Spinal cord (tissue), 9 donors: ENCODE measurements at regions not wholly inside any gene's neighbourhood (a gene's known extent, or its start where the extent isn't known, plus 50 kb on each side); places are given as distances from the start of the nearest gene placed in this dataset.
A peak's percentile ranks its signal among the peaks of the same experiment; 100 is the strongest.

Experiments
- DNase-seq, 6 donors: peaks; one replicate each; pipeline versions ENCODE4 v3.0.0 to v3.0.0-alpha.2; 2013 to 2015; ENCODE audit warnings: low spot score in 6 of 6, low read depth in 4 of 6
- H3K27ac ChIP-seq: one replicate; pipeline ENCODE4 v1.5.1; 2013; ENCODE audit warnings: low read depth, low read length, control low read depth
- H3K27me3 ChIP-seq: one replicate; pipeline ENCODE4 v1.6.1; 2013; ENCODE audit warnings: low read length; ENCODE audit not compliant: control insufficient read depth, insufficient read depth
- H3K36me3 ChIP-seq: one replicate; pipeline ENCODE4 v1.6.1; 2013; ENCODE audit warnings: low read length; ENCODE audit not compliant: control insufficient read depth, insufficient read depth
- H3K4me1 ChIP-seq: one replicate; pipeline ENCODE4 v1.6.1; 2013; ENCODE audit warnings: low read length; ENCODE audit not compliant: control insufficient read depth, insufficient read depth
- H3K4me3 ChIP-seq: one replicate; pipeline ENCODE4 v1.5.1; 2013; ENCODE audit warnings: low read depth, low read length, control low read depth
- H3K9me3 ChIP-seq: one replicate; pipeline ENCODE4 v1.6.1; 2013; ENCODE audit warnings: low read length; ENCODE audit not compliant: control insufficient read depth, insufficient read depth
- WGBS: methylation state at CpG from one replicate; pipeline ENCODE4 v1.1.5; 2013; ENCODE audit warnings: missing lambda C conversion rate; ENCODE audit not compliant: insufficient coverage; 5-methylcytosine and 5-hydroxymethylcytosine counted together
- donor health status: healthy.

DNA sequence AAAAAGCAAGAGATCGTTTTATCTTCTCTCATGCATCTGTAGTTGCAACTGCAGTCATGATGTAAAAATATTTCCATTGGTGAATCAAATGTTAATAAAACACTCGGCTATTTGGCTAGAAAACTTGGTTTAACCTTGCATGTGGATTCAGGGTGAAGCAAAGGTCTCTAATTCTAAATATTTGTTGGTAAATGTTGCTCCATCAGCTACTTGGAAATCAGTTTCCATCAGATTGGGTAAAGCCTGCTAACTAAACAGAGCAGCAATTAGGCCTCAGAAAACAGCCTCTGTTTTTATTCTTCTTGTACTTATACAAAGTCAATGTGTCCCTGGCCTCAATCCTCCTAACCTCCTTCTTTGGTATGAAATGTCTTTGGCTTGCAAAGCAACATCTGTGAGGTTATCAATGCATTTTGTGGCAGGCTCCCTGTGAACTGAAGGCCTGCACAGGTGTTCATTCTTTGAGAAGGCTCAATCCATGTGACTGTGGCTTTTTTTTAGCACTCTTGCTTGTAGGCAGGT is 312.3 kb downstream of the WDR72 start:
- no peak for DNase-seq
- WGBS, result 86% methylated on average over 1 of the region's 2 CpGs
- H3K27me3 ChIP-seq, result no peaks in the 10 kb centered on the region
- no peaks in the 10 kb centered on the region for H3K9me3 ChIP-seq
- no peaks in the 10 kb centered on the region for H3K36me3 ChIP-seq
- H3K4me3 ChIP-seq, result no peak overlapping the region
- peaks cover 4% of the 10 kb centered on the region for H3K4me1 ChIP-seq
- H3K27ac ChIP-seq, result no peak overlapping the region

DNA sequence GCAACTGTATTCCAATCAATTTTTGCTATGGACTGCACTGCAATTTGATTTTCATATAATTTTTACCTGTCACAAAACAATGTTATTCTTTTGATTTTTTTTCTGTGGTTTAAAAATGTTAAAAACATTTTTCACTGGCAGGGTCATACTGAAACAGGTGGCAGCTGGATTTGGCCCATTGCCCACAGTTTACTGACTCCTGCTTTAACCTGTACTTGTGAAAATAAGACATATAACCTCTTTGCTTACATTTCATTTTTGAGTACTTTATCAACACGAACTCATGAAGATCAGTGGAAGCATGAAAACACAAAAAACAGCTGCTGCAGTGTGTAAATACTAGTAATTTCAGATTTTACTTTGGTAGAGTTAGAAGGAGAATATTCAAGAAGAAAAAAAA is 313.1 kb downstream of the WDR72 start:
- Histone ChIP-seq H3K36me3 (no peaks in the 10 kb centered on the region), H3K4me1 (peaks cover 4% of the 10 kb centered on the region), H3K4me3 (no peak overlapping the region), H3K9me3 (no peaks in the 10 kb centered on the region), H3K27ac (no peak overlapping the region), H3K27me3 (no peaks in the 10 kb centered on the region)
- WGBS, result no CpG with 5 or more reads among the region's 1 CpG
- no peak for DNase-seq

DNA sequence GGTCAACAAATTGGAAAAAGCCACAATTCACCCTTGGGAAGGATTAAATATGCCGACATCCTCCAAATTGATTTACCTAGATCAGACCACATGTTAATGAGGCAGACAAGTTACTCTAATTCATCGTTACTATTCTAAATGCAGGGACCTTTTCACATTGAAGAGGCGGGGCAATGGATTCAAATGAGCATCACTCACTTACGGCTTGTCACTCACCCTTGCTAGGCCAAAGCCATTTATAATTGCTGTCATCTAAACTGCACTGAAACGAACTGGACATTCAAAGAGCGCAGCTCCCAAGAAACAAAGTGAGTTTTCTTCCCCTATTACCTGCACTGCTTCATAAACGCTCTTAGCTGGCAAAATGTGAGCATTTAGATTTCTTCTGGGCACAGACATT is 313.9 kb downstream of the WDR72 start:
- Histone ChIP-seq H3K4me3 (no peak overlapping the region), H3K4me1 (peaks cover 4% of the 10 kb centered on the region), H3K36me3 (no peaks in the 10 kb centered on the region), H3K27ac (no peak overlapping the region), H3K27me3 (no peaks in the 10 kb centered on the region), H3K9me3 (no peaks in the 10 kb centered on the region)
- DNase-seq, result no peak
- 82% methylated on average over 4 of the region's 7 CpGs for WGBS

DNA sequence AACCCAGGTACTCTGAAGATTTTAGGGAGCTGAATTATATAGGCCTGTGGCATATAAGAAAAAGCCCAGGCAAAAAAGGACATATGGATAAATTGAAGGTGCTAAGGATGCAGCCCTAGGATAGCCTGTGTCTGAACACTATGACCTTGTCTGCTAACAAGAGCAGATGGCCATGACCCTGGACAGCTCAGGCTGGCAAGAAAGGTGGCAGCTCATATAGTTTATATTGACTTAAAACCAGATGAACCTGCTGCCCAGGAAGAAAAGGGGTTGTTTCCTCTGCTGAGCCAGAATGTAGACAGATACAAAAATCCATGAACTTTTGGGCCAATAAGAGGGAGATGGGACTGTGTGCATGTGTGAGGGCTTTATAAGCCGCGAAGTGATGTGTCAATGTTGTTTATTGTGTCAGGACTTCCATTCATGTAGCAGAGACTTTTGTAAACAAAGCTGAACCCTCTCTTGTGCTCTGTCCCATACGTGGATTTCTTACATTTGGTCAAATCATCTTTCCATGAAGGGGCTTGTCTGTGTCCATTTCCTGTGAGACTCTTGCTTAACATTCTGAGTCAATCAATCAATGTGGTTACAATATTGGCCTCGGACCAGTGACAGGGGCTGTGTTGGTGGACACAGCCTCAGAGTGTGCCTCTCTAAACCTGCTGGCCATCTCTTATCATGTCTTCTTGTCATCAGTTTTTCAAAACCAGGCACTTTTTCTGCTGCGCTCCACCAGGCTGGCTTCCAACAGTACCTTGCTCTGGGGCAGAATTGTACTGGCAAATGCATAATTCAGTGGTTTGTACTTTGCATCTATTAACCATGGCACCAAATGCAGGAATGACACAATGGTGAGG is 321.2 kb downstream of the WDR72 start:
- Histone ChIP-seq H3K4me1 (peaks cover 3% of the 10 kb centered on the region), H3K36me3 (no peaks in the 10 kb centered on the region), H3K4me3 (no peak overlapping the region), H3K27ac (no peak overlapping the region), H3K9me3 (no peaks in the 10 kb centered on the region), H3K27me3 (no peaks in the 10 kb centered on the region)
- WGBS, result 46% methylated on average over 5 of the region's 5 CpGs
- peak in 2 of 6 donors; percentile 29 to 43 for DNase-seq

DNA sequence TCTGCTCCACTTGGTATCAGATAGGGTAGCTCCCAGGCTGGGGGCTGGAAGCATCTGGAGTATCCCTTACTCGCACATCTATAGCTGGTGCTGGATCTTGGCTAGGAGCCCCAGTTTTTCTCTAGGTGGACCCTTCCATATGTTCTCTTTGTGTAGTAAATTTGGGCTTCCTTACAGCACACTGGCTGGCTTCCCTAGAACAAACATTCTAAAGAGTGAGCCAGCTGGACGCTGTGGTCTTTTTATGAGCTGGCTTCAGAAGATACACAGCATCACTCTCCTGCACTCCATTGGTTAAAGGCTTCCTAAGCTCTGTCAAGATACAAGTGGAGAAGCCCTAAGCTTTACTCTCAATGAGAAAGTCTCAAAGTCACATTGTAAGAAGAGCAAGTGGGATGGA is 322.1 kb downstream of the WDR72 start:
- Histone ChIP-seq H3K9me3 (no peaks in the 10 kb centered on the region), H3K27ac (no peak overlapping the region), H3K4me1 (peaks cover 3% of the 10 kb centered on the region), H3K4me3 (no peak overlapping the region), H3K27me3 (no peaks in the 10 kb centered on the region), H3K36me3 (no peaks in the 10 kb centered on the region)
- DNase-seq, result peak in 2 of 6 donors; percentile 45 to 56
- WGBS, result no CpG with 5 or more reads among the region's 2 CpGs

DNA sequence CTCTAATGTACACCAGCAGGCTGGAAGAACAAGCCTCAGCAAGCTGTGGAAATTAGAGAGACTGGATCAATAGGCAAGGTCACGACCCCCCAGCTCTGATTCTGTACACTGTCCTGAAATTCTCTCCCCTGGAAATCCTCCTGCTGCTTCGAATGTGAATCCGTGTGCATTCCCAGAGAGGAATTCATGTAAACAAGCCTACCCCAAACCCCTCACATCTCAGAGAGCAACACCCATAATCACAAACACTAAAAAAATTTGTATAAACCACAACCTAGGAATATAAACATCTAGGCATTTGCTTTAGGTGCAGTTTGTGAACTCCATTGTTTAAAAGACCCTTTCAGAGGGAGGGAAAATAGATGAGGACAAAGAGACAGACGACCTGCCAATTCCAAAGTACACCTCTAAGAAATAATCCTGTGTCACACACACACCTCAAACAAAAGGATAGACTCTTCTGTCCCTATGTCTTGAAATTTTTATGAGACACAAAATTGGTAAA is 325.2 kb downstream of the WDR72 start:
- Histone ChIP-seq H3K27ac (no peak overlapping the region), H3K36me3 (no peaks in the 10 kb centered on the region), H3K9me3 (no peaks in the 10 kb centered on the region), H3K4me3 (no peak overlapping the region), H3K27me3 (no peaks in the 10 kb centered on the region), H3K4me1 (peaks cover 3% of the 10 kb centered on the region)
- no peak for DNase-seq
- WGBS, result 82% methylated on average over 3 of the region's 4 CpGs

DNA sequence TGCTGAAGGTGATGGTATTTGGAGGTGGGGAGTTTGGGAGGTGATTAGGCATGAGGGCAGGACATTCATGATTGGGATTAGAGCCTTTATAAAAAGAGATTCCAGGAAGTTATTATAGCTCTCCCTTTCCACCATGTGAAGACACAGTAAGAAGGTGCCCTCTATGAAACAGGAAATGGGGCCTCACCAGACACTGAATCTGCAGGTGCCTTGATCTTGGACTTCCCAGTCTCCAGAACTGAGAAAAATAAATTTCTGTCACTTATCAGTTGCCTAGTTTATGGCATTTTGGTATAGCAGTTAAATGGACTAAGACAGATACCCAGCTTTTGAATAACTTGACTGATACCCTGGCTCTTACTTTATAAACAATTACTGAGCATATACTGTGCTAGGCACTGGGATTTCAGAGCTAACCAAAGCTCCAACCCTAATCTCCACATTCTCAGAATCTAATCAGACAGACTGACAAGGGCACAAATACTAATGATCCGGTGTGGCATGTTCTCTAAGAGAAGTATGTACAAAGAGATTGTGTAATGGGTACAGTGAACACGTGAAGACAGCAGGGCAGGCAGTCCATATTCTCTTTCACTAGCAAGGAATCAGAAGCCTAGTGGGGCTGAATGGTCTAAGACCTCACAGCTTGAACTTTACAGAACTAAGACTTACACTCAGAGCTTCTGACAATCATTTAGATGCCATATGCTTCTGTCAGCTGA is 343.1 kb downstream of the WDR72 start:
- no peaks in the 10 kb centered on the region for H3K27me3 ChIP-seq
- no peaks in the 10 kb centered on the region for H3K9me3 ChIP-seq
- H3K36me3 ChIP-seq, result no peaks in the 10 kb centered on the region
- no peaks in the 10 kb centered on the region for H3K4me1 ChIP-seq
- no peak overlapping the region for H3K4me3 ChIP-seq
- WGBS, result no CpG with 5 or more reads among the region's 2 CpGs
- H3K27ac ChIP-seq, result no peak overlapping the region
- DNase-seq, result no peak

DNA sequence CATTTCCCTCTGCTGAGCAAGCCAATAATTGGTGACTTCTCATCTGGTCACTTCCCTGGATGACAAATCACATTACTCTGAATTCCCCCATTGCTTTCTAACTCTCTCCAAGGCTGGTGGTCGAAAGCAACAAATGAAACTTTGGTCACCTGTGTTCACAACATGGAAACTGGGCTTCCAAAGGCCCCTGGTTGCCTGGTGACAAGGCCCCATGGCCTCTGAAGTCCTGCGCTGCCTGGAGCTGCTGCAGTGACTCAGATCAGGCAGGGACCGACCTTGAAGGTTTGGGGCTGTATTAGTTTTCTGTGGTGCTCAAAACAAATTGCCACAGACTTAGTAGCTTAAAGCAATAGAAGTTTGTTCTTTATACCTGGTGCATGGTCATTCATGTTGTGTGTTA is 345.3 kb downstream of the WDR72 start:
- no peaks in the 10 kb centered on the region for H3K9me3 ChIP-seq
- H3K4me1 ChIP-seq, result no peaks in the 10 kb centered on the region
- H3K27me3 ChIP-seq, result no peaks in the 10 kb centered on the region
- no peaks in the 10 kb centered on the region for H3K36me3 ChIP-seq
- no peak overlapping the region for H3K4me3 ChIP-seq
- no peak overlapping the region for H3K27ac ChIP-seq
- no peak for DNase-seq
- WGBS, result 69% methylated on average over 2 of the region's 3 CpGs

DNA sequence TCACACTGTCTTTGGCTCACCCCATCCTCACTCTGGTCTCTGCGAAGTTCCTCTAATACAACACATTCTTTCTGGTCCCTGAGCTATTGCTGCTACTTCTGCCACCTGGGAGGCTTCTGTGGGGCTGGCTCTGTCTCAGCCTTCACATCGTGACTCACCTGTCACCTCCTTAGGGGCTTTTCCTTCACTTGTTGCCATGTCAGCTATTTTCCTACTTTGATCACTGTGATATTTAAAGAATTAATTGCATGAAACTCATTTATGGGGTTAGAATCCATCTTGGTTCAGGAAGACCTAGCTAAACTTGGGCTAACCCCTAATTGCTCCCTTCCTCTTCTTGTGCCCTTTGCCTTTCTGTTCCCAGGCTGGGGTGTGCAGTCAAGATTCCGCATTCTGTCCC is 346.9 kb downstream of the WDR72 start:
- no peak overlapping the region for H3K4me3 ChIP-seq
- no peaks in the 10 kb centered on the region for H3K9me3 ChIP-seq
- no peak overlapping the region for H3K27ac ChIP-seq
- 100% methylated on average over 1 of the region's 3 CpGs for WGBS
- no peaks in the 10 kb centered on the region for H3K27me3 ChIP-seq
- no peak for DNase-seq
- H3K4me1 ChIP-seq, result no peaks in the 10 kb centered on the region
- no peaks in the 10 kb centered on the region for H3K36me3 ChIP-seq
